Astrocyte of the spinal cord (primary cell): ENCODE measurements at regions not wholly inside any gene's neighbourhood (a gene's known extent, or its start where the extent isn't known, plus 50 kb on each side); places are given as distances from the start of the nearest gene placed in this dataset.

Experiments
- DNase-seq: peaks from one replicate; pipeline ENCODE4 v3.0.0; 2011; ENCODE audit warnings: low read depth, low spot score
- H3K4me3 ChIP-seq: 2 replicates; pipeline ENCODE4 v1.5.1; 2011; ENCODE audit warnings: low read depth, mild to moderate bottlenecking, low read length, moderate library complexity
- in situ Hi-C: cut with HindIII; loops from 2 replicates; pipeline ENCODE4 v1.10.0; 2017; ENCODE audit warnings: low sequenced_read_pairs
- TF ChIP-seq, protein P1 (sequence below): IDR thresholded peaks from 2 replicates; pipeline ENCODE4 v1.5.1; 2012; ENCODE audit warnings: low read depth, mild to moderate bottlenecking, low read length, inconsistent platforms

DNA sequence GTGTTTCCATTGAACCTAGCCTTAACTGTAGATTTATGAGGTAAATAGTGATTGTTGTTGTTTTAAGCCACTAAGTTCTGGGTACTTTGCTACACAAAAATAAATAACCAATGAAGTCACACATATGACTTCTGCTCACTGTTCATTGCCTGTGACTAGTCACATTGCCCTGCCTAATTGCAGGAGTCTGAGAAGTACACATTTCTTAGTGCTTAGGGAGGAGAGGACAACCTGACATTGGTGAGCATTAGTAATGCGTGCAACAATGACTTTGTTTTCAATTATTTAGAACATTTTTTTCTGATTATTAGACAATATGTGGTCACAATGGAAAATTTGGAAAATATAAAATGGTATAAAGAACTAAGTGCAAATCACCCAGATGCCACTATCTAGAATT is 133.2 kb upstream of the DAZL start:
- no peak overlapping the region for H3K4me3 ChIP-seq
- TF ChIP-seq, protein P1, sequence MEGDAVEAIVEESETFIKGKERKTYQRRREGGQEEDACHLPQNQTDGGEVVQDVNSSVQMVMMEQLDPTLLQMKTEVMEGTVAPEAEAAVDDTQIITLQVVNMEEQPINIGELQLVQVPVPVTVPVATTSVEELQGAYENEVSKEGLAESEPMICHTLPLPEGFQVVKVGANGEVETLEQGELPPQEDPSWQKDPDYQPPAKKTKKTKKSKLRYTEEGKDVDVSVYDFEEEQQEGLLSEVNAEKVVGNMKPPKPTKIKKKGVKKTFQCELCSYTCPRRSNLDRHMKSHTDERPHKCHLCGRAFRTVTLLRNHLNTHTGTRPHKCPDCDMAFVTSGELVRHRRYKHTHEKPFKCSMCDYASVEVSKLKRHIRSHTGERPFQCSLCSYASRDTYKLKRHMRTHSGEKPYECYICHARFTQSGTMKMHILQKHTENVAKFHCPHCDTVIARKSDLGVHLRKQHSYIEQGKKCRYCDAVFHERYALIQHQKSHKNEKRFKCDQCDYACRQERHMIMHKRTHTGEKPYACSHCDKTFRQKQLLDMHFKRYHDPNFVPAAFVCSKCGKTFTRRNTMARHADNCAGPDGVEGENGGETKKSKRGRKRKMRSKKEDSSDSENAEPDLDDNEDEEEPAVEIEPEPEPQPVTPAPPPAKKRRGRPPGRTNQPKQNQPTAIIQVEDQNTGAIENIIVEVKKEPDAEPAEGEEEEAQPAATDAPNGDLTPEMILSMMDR, result no peak
- no peak for DNase-seq
- in situ Hi-C loops, result no loop called here

DNA sequence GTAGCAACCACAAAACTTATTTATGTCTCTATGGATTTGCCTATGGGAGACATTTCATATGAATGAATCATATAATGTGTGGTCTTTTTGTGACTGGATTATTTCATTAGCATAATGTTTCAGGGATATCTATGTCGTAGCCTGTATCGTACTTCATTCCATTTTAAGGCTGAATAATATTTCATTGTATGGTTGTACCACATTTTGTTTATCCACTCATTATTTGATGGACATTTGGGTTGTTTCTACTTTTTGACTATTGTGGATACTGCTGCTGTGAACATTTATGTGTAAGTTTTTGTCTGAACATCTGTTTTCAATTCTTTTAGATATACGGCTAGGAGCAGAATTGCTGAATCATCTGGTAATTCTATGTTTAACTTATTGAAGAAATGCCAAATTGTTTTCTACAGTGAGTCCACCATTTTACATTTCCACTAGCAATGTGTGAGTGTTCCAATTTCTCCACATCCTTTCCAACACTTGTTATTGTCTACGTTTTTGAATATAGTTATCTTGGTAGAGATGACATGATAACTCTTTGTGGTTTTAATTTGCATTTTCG is 134.4 kb upstream of the DAZL start:
- TF ChIP-seq, protein P1, result no peak
- in situ Hi-C loops, result no loop called here
- no peak overlapping the region for H3K4me3 ChIP-seq
- DNase-seq, result peak; percentile 85

DNA sequence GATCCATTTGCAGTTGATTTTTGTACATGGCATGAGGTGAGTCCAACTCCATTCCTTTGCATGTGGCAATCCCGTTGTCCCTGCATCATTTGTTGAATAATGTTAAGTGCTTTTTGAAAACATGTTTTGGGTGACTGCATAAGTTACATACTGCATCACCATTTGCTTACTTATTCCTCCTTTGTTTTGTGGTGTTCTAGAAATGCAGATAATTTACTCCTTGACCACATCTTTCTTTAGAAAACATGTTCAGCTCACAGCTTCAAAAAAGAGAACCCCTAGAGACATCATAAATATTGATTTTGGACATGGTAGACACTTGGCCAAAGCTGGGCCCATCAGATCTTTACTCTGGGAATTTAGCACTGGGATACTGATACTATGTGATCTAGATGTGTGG is 135.3 kb upstream of the DAZL start:
- H3K4me3 ChIP-seq, result no peak overlapping the region
- DNase-seq, result peak; percentile 82
- TF ChIP-seq, protein P1, result no peak
- in situ Hi-C loops, result no loop called here

DNA sequence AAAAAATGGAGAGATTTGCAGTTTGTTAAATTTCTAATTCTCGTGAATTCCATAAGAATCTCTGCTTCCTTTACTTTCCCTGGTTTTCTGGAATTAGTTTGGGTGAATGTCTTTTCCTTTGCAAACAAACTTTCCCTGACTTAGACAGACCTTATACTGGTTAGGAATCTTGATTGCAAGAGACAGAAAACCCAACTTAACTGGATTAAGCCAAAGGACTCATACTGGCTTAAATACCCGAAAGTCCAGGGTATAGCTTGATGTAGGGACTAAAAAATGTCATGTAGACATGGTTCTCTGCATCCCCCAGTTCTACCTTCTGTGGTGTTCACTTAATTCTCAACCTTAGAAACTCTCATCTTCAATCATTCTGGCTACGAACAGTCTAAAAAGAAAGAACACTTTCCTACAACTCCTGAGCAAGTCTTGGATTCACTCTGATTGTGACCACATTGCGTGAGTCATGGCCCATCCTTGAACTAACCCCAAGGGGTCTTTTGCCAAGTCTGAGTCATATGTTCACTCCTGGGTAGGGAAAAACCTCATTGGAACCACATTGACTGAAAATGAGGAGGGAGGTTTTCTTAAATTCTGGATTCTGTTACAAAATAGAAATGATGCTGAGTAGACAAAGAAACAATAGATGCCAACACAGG is 136.0 kb upstream of the DAZL start:
- peak; percentile 99 for DNase-seq
- no peak overlapping the region for H3K4me3 ChIP-seq
- in situ Hi-C loops, result no loop called here
- TF ChIP-seq, protein P1, result no peak

DNA sequence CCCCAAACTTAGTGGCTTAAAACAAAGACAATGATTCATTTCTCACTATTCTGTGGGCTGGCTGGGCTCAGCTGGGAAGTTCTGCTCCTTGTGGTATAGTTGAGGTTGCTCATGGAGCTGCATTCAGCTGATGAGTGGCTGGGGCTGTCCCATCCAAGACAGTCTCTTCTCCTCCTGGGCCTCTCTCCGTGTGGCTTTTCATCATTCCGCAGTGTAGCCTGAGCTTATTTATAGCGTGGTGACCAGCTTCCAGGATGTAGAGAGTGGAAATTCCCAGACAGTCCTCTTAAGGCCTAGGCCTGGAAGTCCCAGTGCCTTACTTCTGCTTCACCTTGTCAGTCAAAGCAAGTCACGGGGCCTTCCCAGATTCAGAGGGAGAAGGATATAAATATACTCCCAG is 136.7 kb upstream of the DAZL start:
- in situ Hi-C loops, result no loop called here
- H3K4me3 ChIP-seq, result no peak overlapping the region
- peak; percentile 95 for DNase-seq
- TF ChIP-seq, protein P1, result peak; percentile 5

DNA sequence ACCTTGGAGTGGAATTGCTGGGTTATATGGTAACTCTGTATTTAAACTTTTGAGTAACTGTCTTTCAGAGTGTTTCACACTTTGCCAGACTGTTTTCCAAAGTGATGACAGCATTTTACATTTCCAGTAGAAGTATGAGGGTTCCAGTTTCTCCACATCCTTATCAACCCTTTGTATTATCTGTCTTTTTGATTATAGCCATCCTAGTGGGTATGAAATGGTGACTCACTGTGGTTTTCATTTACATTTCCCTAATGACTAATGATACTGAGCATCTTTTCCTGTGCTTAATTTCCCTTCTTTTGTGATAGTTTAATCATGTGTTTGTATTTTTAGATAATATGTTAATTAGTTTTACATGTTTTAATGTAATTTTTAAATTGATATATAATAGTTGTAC is 138.1 kb upstream of the DAZL start:
- in situ Hi-C loops, result no loop called here
- DNase-seq, result peak; percentile 13
- TF ChIP-seq, protein P1, result no peak
- no peak overlapping the region for H3K4me3 ChIP-seq
